Neutrophil (primary cell): ENCODE measurements at regions not wholly inside any gene's neighbourhood (a gene's known extent, or its start where the extent isn't known, plus 50 kb on each side); places are given as distances from the start of the nearest gene placed in this dataset.

Experiments used
- H3K27ac ChIP-seq: fragments of 200-600 bp; sonication (generic); 2 replicates; pipeline ENCODE4 v1.5.1; 2016; ENCODE audit warnings: mild to moderate bottlenecking, moderate library complexity
- H3K27me3 ChIP-seq: fragments of 200-600 bp; sonication (generic); 2 replicates; pipeline ENCODE4 v1.6.0; 2016; ENCODE audit warnings: mild to moderate bottlenecking
- H3K36me3 ChIP-seq: fragments of 200-600 bp; sonication (generic); 2 replicates; pipeline ENCODE4 v1.5.1; 2017
- H3K4me1 ChIP-seq, 2 experiments: fragments of 200-600 bp in 1 of 2; sonication (generic) in 1 of 2; 1 replicate in 1 of 2; 2 replicates in 1 of 2; pipeline versions ENCODE4 v1.5.1 to v1.6.1; 2013 to 2016; ENCODE audit warnings: low read depth in 1 of 2, low read length in 1 of 2, mild to moderate bottlenecking in 1 of 2, moderate library complexity in 1 of 2; ENCODE audit not compliant: control insufficient read depth in 1 of 2, insufficient read depth in 1 of 2
- H3K4me3 ChIP-seq, 2 experiments: fragments of 200-600 bp in 1 of 2; sonication (generic) in 1 of 2; 1 replicate in 1 of 2; 2 replicates in 1 of 2; pipeline ENCODE4 v1.5.1; 2013 to 2016; ENCODE audit warnings: low read depth in 1 of 2, low read length in 1 of 2, mild to moderate bottlenecking in 1 of 2, moderate library complexity in 1 of 2
- H3K9me3 ChIP-seq: fragments of 200-600 bp; sonication (generic); 2 replicates; pipeline ENCODE4 v1.5.1; 2016
- CTCF ChIP-seq: fragments of 200-600 bp; sonication (generic); IDR thresholded peaks from 2 replicates; pipeline ENCODE4 v1.5.1; 2016; ENCODE audit warnings: antibody characterized with exemption

GRCh38 chr1:218673170-218673569 is 328.0 kb downstream of the TGFB2 start:
- H3K27ac ChIP-seq = no peak overlapping the region
- no peaks in the 10 kb centered on the region for H3K4me1 ChIP-seq
- no peaks in the 10 kb centered on the region for H3K36me3 ChIP-seq
- H3K4me3 ChIP-seq = no peak overlapping the region
- no peaks in the 10 kb centered on the region for H3K27me3 ChIP-seq
- H3K9me3 ChIP-seq = no peaks in the 10 kb centered on the region
- no peak for TF ChIP-seq CTCF

- no peak overlapping the region for H3K4me3 ChIP-seq
- no peaks in the 10 kb centered on the region for H3K36me3 ChIP-seq
- no peak overlapping the region for H3K27ac ChIP-seq
- no peaks in the 10 kb centered on the region for H3K4me1 ChIP-seq
- no peak for TF ChIP-seq CTCF
- no peaks in the 10 kb centered on the region for H3K9me3 ChIP-seq
- no peaks in the 10 kb centered on the region for H3K27me3 ChIP-seq
Observed at GRCh38 chr1:218674280-218674773, 329.2 kb downstream of the TGFB2 start.

GRCh38 chr1:218677026-218677425 is 331.9 kb downstream of the TGFB2 start:
- Histone ChIP-seq H3K27me3 (no peaks in the 10 kb centered on the region), H3K36me3 (no peaks in the 10 kb centered on the region), H3K4me3 (no peak overlapping the region), H3K9me3 (no peaks in the 10 kb centered on the region), H3K4me1 (no peaks in the 10 kb centered on the region), H3K27ac (no peak overlapping the region)
- no peak for TF ChIP-seq CTCF

- Histone ChIP-seq H3K27ac (no peak overlapping the region), H3K27me3 (no peaks in the 10 kb centered on the region), H3K4me3 (no peak overlapping the region), H3K36me3 (no peaks in the 10 kb centered on the region), H3K4me1 (no peaks in the 10 kb centered on the region), H3K9me3 (no peaks in the 10 kb centered on the region)
- no peak for TF ChIP-seq CTCF
Observed at GRCh38 chr1:218679391-218679790, 334.3 kb downstream of the TGFB2 start.

- TF ChIP-seq CTCF = no peak
- Histone ChIP-seq H3K9me3 (no peaks in the 10 kb centered on the region), H3K4me3 (no peak overlapping the region), H3K4me1 (no peaks in the 10 kb centered on the region), H3K36me3 (no peaks in the 10 kb centered on the region), H3K27ac (no peak overlapping the region), H3K27me3 (no peaks in the 10 kb centered on the region)
Observed at GRCh38 chr1:218679988-218680748, 335.0 kb downstream of the TGFB2 start.
